Progenitor cell of endocrine pancreas (in vitro differentiated cells): ENCODE measurements at regions not wholly inside any gene's neighbourhood (a gene's known extent, or its start where the extent isn't known, plus 50 kb on each side); places are given as distances from the start of the nearest gene placed in this dataset.
"Not testable (repeated sequence)": the region's sequence is repeated elsewhere in the genome, so short reads cannot be mapped to it uniquely, and the experiment has no call there.

Experiments
- DNase-seq: peaks from one replicate; pipeline ENCODE4 v3.0.0; 2021; ENCODE audit warnings: low spot score; ENCODE audit not compliant: unreplicated experiment
- H3K27ac Mint-ChIP-seq: 2 replicates; pipeline ENCODE4 v1.8.0; 2021; ENCODE audit warnings: mild to moderate bottlenecking, moderate library complexity, mixed read lengths
- H3K27me3 Mint-ChIP-seq: 2 replicates; pipeline ENCODE4 v1.8.0; 2021; ENCODE audit warnings: mixed read lengths
- H3K36me3 Mint-ChIP-seq: 2 replicates; pipeline ENCODE4 v1.8.0; 2022; ENCODE audit warnings: mixed read lengths; ENCODE audit not compliant: insufficient read depth
- H3K4me1 Mint-ChIP-seq: 2 replicates; pipeline ENCODE4 v1.8.0; 2021; ENCODE audit warnings: low read depth, mixed read lengths
- H3K4me3 Mint-ChIP-seq: 2 replicates; pipeline ENCODE4 v1.8.0; 2021; ENCODE audit warnings: low read depth, mild to moderate bottlenecking, moderate library complexity, mixed read lengths
- H3K9me3 Mint-ChIP-seq: 2 replicates; pipeline ENCODE4 v1.8.0; 2021; ENCODE audit warnings: low read depth, mixed read lengths
- CTCF ChIP-seq: fragments of 200-600 bp; sonication (generic); IDR thresholded peaks from one replicate; pipeline ENCODE4 v1.5.0; 2021; ENCODE audit warnings: antibody characterized with exemption, mild to moderate bottlenecking; ENCODE audit not compliant: unreplicated experiment

GRCh38 chr7:12493863-12494686, 76.4 kb upstream of the SCIN start:
- Mint-ChIP-seq H3K36me3 (peaks cover 4% of the 10 kb centered on the region), H3K9me3 (peaks cover 5% of the 10 kb centered on the region), H3K4me1 (no peaks in the 10 kb centered on the region), H3K27me3 (no peaks in the 10 kb centered on the region), H3K4me3 (no peak overlapping the region), H3K27ac (no peak overlapping the region)
- DNase-seq, result no peak
- no peak for TF ChIP-seq CTCF

GRCh38 chr7:12494687-12495024, 75.9 kb upstream of the SCIN start:
- Mint-ChIP-seq H3K36me3 (peaks cover 4% of the 10 kb centered on the region), H3K9me3 (peaks cover 6% of the 10 kb centered on the region), H3K27me3 (no peaks in the 10 kb centered on the region), H3K27ac (no peak overlapping the region), H3K4me3 (no peak overlapping the region), H3K4me1 (no peaks in the 10 kb centered on the region)
- no peak for DNase-seq
- TF ChIP-seq CTCF, result no peak

- H3K9me3 Mint-ChIP-seq, H3K36me3 Mint-ChIP-seq, DNase-seq, H3K27me3 Mint-ChIP-seq, H3K4me1 Mint-ChIP-seq: not testable (repeated sequence)
- Mint-ChIP-seq H3K27ac (peak overlapping the region; percentile 99), H3K4me3 (peak overlapping the region; percentile 92)
- TF ChIP-seq CTCF, result peak; percentile 66
These were observed 73.4 kb upstream of the SCIN start for GRCh38 chr7:12496901-12497674.

GRCh38 chr7:12504149-12504548, 66.4 kb upstream of the SCIN start:
- no peak overlapping the region for H3K27ac Mint-ChIP-seq

More at GRCh38 chr7:12504149-12504548, 66.4 kb upstream of the SCIN start:
- no peak for DNase-seq
- Mint-ChIP-seq H3K4me1 (no peaks in the 10 kb centered on the region), H3K27me3 (no peaks in the 10 kb centered on the region), H3K36me3 (no peaks in the 10 kb centered on the region), H3K9me3 (peaks cover under 1% of the 10 kb centered on the region), H3K4me3 (no peak overlapping the region)
- no peak for TF ChIP-seq CTCF
